HCT116 (cell line): ENCODE measurements at regions not wholly inside any gene's neighbourhood (a gene's known extent, or its start where the extent isn't known, plus 50 kb on each side); places are given as distances from the start of the nearest gene placed in this dataset.

Experiments
- ATAC-seq: fragments of 200-7000 bp; cut with Tn5 transposase; 2 replicates; pipeline ENCODE4 v1.9.1; 2020; ENCODE audit warnings: mild to moderate bottlenecking, moderate library complexity
- BruUV-seq: library from RNA; stranded (reverse); fragments of 400-500 nt; replicated peaks from 2 replicates; lab custom pipeline; 2021; lab: Mats Ljungman, UMichigan
- CTCF ChIA-PET: fragments of 300-600 bp; sonication (Branson Sonifier 250); formaldehyde crosslinking; loops from one replicate; lab custom pipeline; 2021; ENCODE audit warnings: antibody characterized with exemption; lab: Charles Lee
- POLR2A ChIA-PET: fragments of 300-600, 350-600 bp; sonication (Branson Sonifier 250); formaldehyde crosslinking; loops from one replicate; lab custom pipeline; 2021; ENCODE audit warnings: antibody characterized with exemption; lab: Charles Lee
- RAD21 ChIA-PET, 2 experiments: fragments of 300-600 bp; sonication (Branson Sonifier 250); formaldehyde crosslinking; loops; one replicate each; lab custom pipeline; 2023; ENCODE audit warnings: low total read pairs in 2 of 2; ENCODE audit not compliant: uncharacterized antibody in 2 of 2, unreplicated experiment in 2 of 2, low non-redundant PET in 1 of 2; lab: Charles Lee
- DNase-seq: peaks from one replicate; pipeline ENCODE4 v3.0.0-alpha.2; 2010; ENCODE audit warnings: low read depth, low spot score
- H2AFZ ChIP-seq: fragments of 200-600 bp; shearing (Covaris generic), sonication (generic); 2 replicates; pipeline ENCODE4 v1.6.1; 2017; ENCODE audit warnings: low read depth, mixed run types, mixed read lengths, antibody characterized with exemption, low read length; ENCODE audit not compliant: poor library complexity, severe bottlenecking
- H3K27ac ChIP-seq: 2 replicates; pipeline ENCODE4 v1.5.1; 2012; ENCODE audit warnings: low read depth, low read length
- H3K27me3 ChIP-seq: fragments of 200-600 bp; sonication (generic); 2 replicates; pipeline ENCODE4 v1.6.1; 2016; ENCODE audit warnings: mixed run types, low read length, mixed read lengths; ENCODE audit not compliant: insufficient read depth
- H3K36me3 ChIP-seq, 2 experiments: fragments of 200-500 bp in 1 of 2; fragments of 200-600 bp in 1 of 2; sonication (Bioruptor generic) in 1 of 2; sonication (generic) in 1 of 2; 2 replicates each; pipeline versions ENCODE4 v1.5.1 to v1.6.1; 2014 to 2016; ENCODE audit warnings: low read length in 2 of 2, inconsistent platforms in 1 of 2, mixed read lengths in 1 of 2, mixed run types in 1 of 2; ENCODE audit not compliant: insufficient read depth in 2 of 2, control insufficient read depth in 1 of 2
- H3K4me1 ChIP-seq, 2 experiments: fragments of 200-600 bp in 1 of 2; sonication (generic) in 1 of 2; 2 replicates each; pipeline versions ENCODE4 v1.5.1 to v1.6.1; 2012 to 2017; ENCODE audit warnings: low read length in 2 of 2, inconsistent platforms in 1 of 2, mild to moderate bottlenecking in 1 of 2, mixed read lengths in 1 of 2, mixed run types in 1 of 2, moderate library complexity in 1 of 2; ENCODE audit not compliant: insufficient read depth in 2 of 2, control insufficient read depth in 1 of 2
- H3K4me2 ChIP-seq: fragments of 200-600 bp; sonication (generic); 2 replicates; pipeline ENCODE4 v1.6.1; 2017; ENCODE audit warnings: mixed run types, low read length, mixed read lengths
- H3K4me3 ChIP-seq, 2 experiments: fragments of 200-600 bp in 1 of 2; sonication (generic) in 1 of 2; replicated peaks in 1 of 2; 2 replicates each; pipeline ENCODE4 v1.5.1; 2011 to 2016; ENCODE audit warnings: low read length in 2 of 2, control low read depth in 1 of 2, low read depth in 1 of 2, mild to moderate bottlenecking in 1 of 2, mixed read lengths in 1 of 2, mixed run types in 1 of 2
- H3K79me2 ChIP-seq: fragments of 200-600 bp; sonication (generic); 2 replicates; pipeline ENCODE4 v1.6.1; 2017; ENCODE audit warnings: mild to moderate bottlenecking, mixed run types, low read length, moderate library complexity, mixed read lengths; ENCODE audit not compliant: insufficient read depth
- H3K9ac ChIP-seq: fragments of 200-600 bp; sonication (generic); 2 replicates; pipeline ENCODE4 v1.6.1; 2016; ENCODE audit warnings: low read length, mixed read lengths
- H3K9me2 ChIP-seq: fragments of 200-600 bp; sonication (generic), shearing (Covaris generic); 2 replicates; pipeline ENCODE4 v1.6.1; 2017; ENCODE audit warnings: mixed run types, mild to moderate bottlenecking, moderate library complexity; ENCODE audit not compliant: insufficient read depth
- H3K9me3 ChIP-seq, 2 experiments: fragments of 200-500 bp in 1 of 2; fragments of 200-600 bp in 1 of 2; sonication (Bioruptor generic) in 1 of 2; sonication (generic) in 1 of 2; 2 replicates each; pipeline ENCODE4 v1.6.1; 2014 to 2017; ENCODE audit warnings: low read length in 2 of 2, mixed read lengths in 2 of 2, inconsistent platforms in 1 of 2, low read depth in 1 of 2, mild to moderate bottlenecking in 1 of 2, mixed run types in 1 of 2, moderate library complexity in 1 of 2; ENCODE audit not compliant: control insufficient read depth in 1 of 2, insufficient read depth in 1 of 2
- H4K20me1 ChIP-seq: fragments of 200-600 bp; sonication (generic), shearing (Covaris generic); 2 replicates; pipeline ENCODE4 v1.6.1; 2017; ENCODE audit warnings: mixed run types, mild to moderate bottlenecking, moderate library complexity; ENCODE audit not compliant: insufficient read depth
- CBX3 ChIP-seq: IDR thresholded peaks from 2 replicates; pipeline ENCODE4 v1.6.1; 2012; ENCODE audit warnings: low read depth
- CEBPB ChIP-seq: IDR thresholded peaks from 2 replicates; pipeline ENCODE4 v1.6.1; 2012; ENCODE audit warnings: low read depth
- EGR1 ChIP-seq: IDR thresholded peaks from 2 replicates; pipeline ENCODE4 v1.6.1; 2012; ENCODE audit warnings: low read depth
- ELF1 ChIP-seq: IDR thresholded peaks from 2 replicates; pipeline ENCODE4 v1.6.1; 2012; ENCODE audit warnings: low read depth, borderline replicate concordance
- EZH2phosphoT487 ChIP-seq: fragments of 200-600 bp; IDR thresholded peaks from 2 replicates; pipeline ENCODE4 v1.6.1; 2018; ENCODE audit warnings: antibody characterized with exemption, borderline replicate concordance
- FOSL1 ChIP-seq: IDR thresholded peaks from 2 replicates; pipeline ENCODE4 v1.6.1; 2012; ENCODE audit warnings: low read depth
- JUND ChIP-seq: IDR thresholded peaks from 2 replicates; pipeline ENCODE4 v1.6.1; 2012
- POLR2A ChIP-seq: IDR thresholded peaks from 2 replicates; pipeline ENCODE4 v1.7.0; 2011; ENCODE audit warnings: borderline replicate concordance; ENCODE audit not compliant: insufficient read depth, insufficient read length; ENCODE audit errors: extremely low read depth
- POLR2AphosphoS5 ChIP-seq: IDR thresholded peaks from 2 replicates; pipeline ENCODE4 v1.6.1; 2011; ENCODE audit warnings: mild to moderate bottlenecking, low read depth, low read length, moderate library complexity
- REST ChIP-seq: IDR thresholded peaks from 2 replicates; pipeline ENCODE4 v1.6.1; 2012; ENCODE audit warnings: low read depth
- SIN3A ChIP-seq: IDR thresholded peaks from 2 replicates; pipeline ENCODE4 v1.6.1; 2012; ENCODE audit warnings: low read depth
- SP1 ChIP-seq: IDR thresholded peaks from 2 replicates; pipeline ENCODE4 v1.6.1; 2012; ENCODE audit warnings: low read depth
- SRF ChIP-seq: IDR thresholded peaks from 2 replicates; pipeline ENCODE4 v1.6.1; 2012; ENCODE audit warnings: low read depth
- TCF7L2 ChIP-seq: IDR thresholded peaks from 2 replicates; pipeline ENCODE4 v1.7.0; 2011; ENCODE audit warnings: borderline replicate concordance, inconsistent platforms; ENCODE audit not compliant: insufficient read depth, insufficient read length; ENCODE audit errors: extremely low read depth
- YY1 ChIP-seq: IDR thresholded peaks from 2 replicates; pipeline ENCODE4 v1.6.1; 2011; ENCODE audit warnings: low read length, low read depth, moderate library complexity, mild to moderate bottlenecking; ENCODE audit not compliant: insufficient replicate concordance; ENCODE audit errors: extremely low read depth
- ZBTB33 ChIP-seq: IDR thresholded peaks from 2 replicates; pipeline ENCODE4 v1.6.1; 2011; ENCODE audit warnings: mild to moderate bottlenecking, low read length, moderate library complexity; ENCODE audit not compliant: insufficient replicate concordance; ENCODE audit errors: extremely low read depth
- intact Hi-C: fragments of 100-400 bp; cut with micrococcal nuclease; formaldehyde crosslinking; loops from 2 replicates; pipeline ENCODE4 v1.10.0; 2022
- TF ChIP-seq, protein P1 (sequence below): IDR thresholded peaks from 2 replicates; pipeline ENCODE4 v1.6.1; 2012

DNA sequence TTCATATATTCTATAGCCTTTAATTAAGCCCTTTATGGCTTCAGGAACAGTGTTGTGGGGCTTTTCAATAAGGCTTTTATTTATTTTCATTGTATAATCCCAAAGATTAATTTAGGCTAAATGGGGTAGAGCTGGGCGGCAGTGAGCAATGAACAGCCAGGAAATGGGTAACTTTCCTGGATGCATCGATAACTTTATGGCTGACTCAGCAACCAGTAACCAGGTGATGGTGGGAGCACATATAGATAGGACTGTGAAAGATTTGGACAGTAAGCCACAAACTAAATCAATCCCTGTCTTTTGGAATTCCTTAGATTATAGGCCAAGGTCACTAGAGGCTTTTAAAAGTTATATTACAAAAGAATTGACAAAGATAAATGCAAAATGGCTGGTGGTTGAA is 1260.6 kb upstream of the CELF4 start:
- no peak for ATAC-seq
- TF ChIP-seq FOSL1 (no peak), EGR1 (no peak), YY1 (no peak), POLR2AphosphoS5 (no peak), REST (no peak), CEBPB (no peak), SIN3A (no peak), CBX3 (no peak), ZBTB33 (no peak), POLR2A (no peak), SP1 (no peak), JUND (no peak), EZH2phosphoT487 (no peak), TCF7L2 (no peak), SRF (no peak), ELF1 (no peak)
- TF ChIP-seq, protein P1, sequence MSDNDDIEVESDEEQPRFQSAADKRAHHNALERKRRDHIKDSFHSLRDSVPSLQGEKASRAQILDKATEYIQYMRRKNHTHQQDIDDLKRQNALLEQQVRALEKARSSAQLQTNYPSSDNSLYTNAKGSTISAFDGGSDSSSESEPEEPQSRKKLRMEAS = no peak
- no peak for DNase-seq
- ChIA-PET CTCF (no interaction called here), POLR2A (no interaction called here), RAD21 (no interaction called here)
- Histone ChIP-seq H4K20me1 (no peaks in the 10 kb centered on the region), H3K36me3 (no peaks in the 10 kb centered on the region), H3K27me3 (no peaks in the 10 kb centered on the region), H3K4me1 (no peaks in the 10 kb centered on the region), H3K9ac (no peak overlapping the region), H3K9me3 (no peaks in the 10 kb centered on the region; a peak in 1 of 4 replicates), H2AFZ (no peak overlapping the region), H3K9me2 (no peaks in the 10 kb centered on the region), H3K4me3 (no peak overlapping the region), H3K79me2 (no peaks in the 10 kb centered on the region), H3K4me2 (no peak overlapping the region), H3K27ac (no peak overlapping the region)
- intact Hi-C loops = no loop called here
- BruUV-seq = no TSS peak
